HG03378 (cell line): ENCODE measurements at regions not wholly inside any gene's neighbourhood (a gene's known extent, or its start where the extent isn't known, plus 50 kb on each side); places are given as distances from the start of the nearest gene placed in this dataset.

Source experiments
- ATAC-seq: cut with Tn5 transposase; IDR thresholded peaks from one replicate; pipeline ENCODE4 v1.9.1; 2021; ENCODE audit warnings: mild to moderate bottlenecking, moderate library complexity; ENCODE audit not compliant: unreplicated experiment

GRCh38 chr15:31486506-31486905 is 159.9 kb downstream of the KLF13 start:
- ATAC-seq, result no peak

GRCh38 chr15:31486906-31487695 is 160.5 kb downstream of the KLF13 start:
- no peak for ATAC-seq

GRCh38 chr15:31487811-31488436 is 161.3 kb downstream of the KLF13 start:
- ATAC-seq, result peak; percentile 28

- ATAC-seq, result peak; percentile 43
These were observed 162.0 kb downstream of the KLF13 start for GRCh38 chr15:31488437-31489204.

GRCh38 chr15:31489281-31489680 is 162.6 kb downstream of the KLF13 start:
- no peak for ATAC-seq

- no peak for ATAC-seq
These were observed 163.4 kb downstream of the KLF13 start for GRCh38 chr15:31489801-31490646.

GRCh38 chr15:31494786-31495185 is 168.2 kb downstream of the KLF13 start:
- no peak for ATAC-seq

- ATAC-seq, result no peak
These were observed 168.6 kb downstream of the KLF13 start for GRCh38 chr15:31495281-31495680.

- no peak for ATAC-seq
These were observed 171.2 kb downstream of the KLF13 start for GRCh38 chr15:31497838-31498237.

GRCh38 chr15:31498329-31498728 is 171.7 kb downstream of the KLF13 start:
- no peak for ATAC-seq

- ATAC-seq, result no peak
These were observed 172.1 kb downstream of the KLF13 start for GRCh38 chr15:31498756-31499155.

- no peak for ATAC-seq
These were observed 172.8 kb downstream of the KLF13 start for GRCh38 chr15:31499236-31499952.

GRCh38 chr15:31499953-31500765 is 173.5 kb downstream of the KLF13 start:
- ATAC-seq, result no peak

GRCh38 chr15:31500766-31501449 is 174.3 kb downstream of the KLF13 start:
- no peak for ATAC-seq

- ATAC-seq, result no peak
These were observed 175.0 kb downstream of the KLF13 start for GRCh38 chr15:31501536-31502157.

- no peak for ATAC-seq
These were observed 176.1 kb downstream of the KLF13 start for GRCh38 chr15:31502541-31503229.

GRCh38 chr15:31503256-31503655 is 176.6 kb downstream of the KLF13 start:
- ATAC-seq, result no peak
